HCT116 (cell line): ENCODE measurements at regions not wholly inside any gene's neighbourhood (a gene's known extent, or its start where the extent isn't known, plus 50 kb on each side); places are given as distances from the start of the nearest gene placed in this dataset.

Source experiments
- ATAC-seq: fragments of 200-7000 bp; cut with Tn5 transposase; 2 replicates; pipeline ENCODE4 v1.9.1; 2020; ENCODE audit warnings: mild to moderate bottlenecking, moderate library complexity
- BruUV-seq: library from RNA; stranded (reverse); fragments of 400-500 nt; replicated peaks from 2 replicates; lab custom pipeline; 2021; lab: Mats Ljungman, UMichigan
- CTCF ChIA-PET: fragments of 300-600 bp; sonication (Branson Sonifier 250); formaldehyde crosslinking; loops from one replicate; lab custom pipeline; 2021; ENCODE audit warnings: antibody characterized with exemption; lab: Charles Lee
- POLR2A ChIA-PET: fragments of 300-600, 350-600 bp; sonication (Branson Sonifier 250); formaldehyde crosslinking; loops from one replicate; lab custom pipeline; 2021; ENCODE audit warnings: antibody characterized with exemption; lab: Charles Lee
- RAD21 ChIA-PET, 2 experiments: fragments of 300-600 bp; sonication (Branson Sonifier 250); formaldehyde crosslinking; loops; one replicate each; lab custom pipeline; 2023; ENCODE audit warnings: low total read pairs in 2 of 2; ENCODE audit not compliant: uncharacterized antibody in 2 of 2, unreplicated experiment in 2 of 2, low non-redundant PET in 1 of 2; lab: Charles Lee
- DNase-seq: peaks from one replicate; pipeline ENCODE4 v3.0.0-alpha.2; 2010; ENCODE audit warnings: low read depth, low spot score
- H2AFZ ChIP-seq: fragments of 200-600 bp; shearing (Covaris generic), sonication (generic); 2 replicates; pipeline ENCODE4 v1.6.1; 2017; ENCODE audit warnings: low read depth, mixed run types, mixed read lengths, antibody characterized with exemption, low read length; ENCODE audit not compliant: poor library complexity, severe bottlenecking
- H3K27ac ChIP-seq: 2 replicates; pipeline ENCODE4 v1.5.1; 2012; ENCODE audit warnings: low read depth, low read length
- H3K27me3 ChIP-seq: fragments of 200-600 bp; sonication (generic); 2 replicates; pipeline ENCODE4 v1.6.1; 2016; ENCODE audit warnings: mixed run types, low read length, mixed read lengths; ENCODE audit not compliant: insufficient read depth
- H3K36me3 ChIP-seq, 2 experiments: fragments of 200-500 bp in 1 of 2; fragments of 200-600 bp in 1 of 2; sonication (Bioruptor generic) in 1 of 2; sonication (generic) in 1 of 2; 2 replicates each; pipeline versions ENCODE4 v1.5.1 to v1.6.1; 2014 to 2016; ENCODE audit warnings: low read length in 2 of 2, inconsistent platforms in 1 of 2, mixed read lengths in 1 of 2, mixed run types in 1 of 2; ENCODE audit not compliant: insufficient read depth in 2 of 2, control insufficient read depth in 1 of 2
- H3K4me1 ChIP-seq, 2 experiments: fragments of 200-600 bp in 1 of 2; sonication (generic) in 1 of 2; 2 replicates each; pipeline versions ENCODE4 v1.5.1 to v1.6.1; 2012 to 2017; ENCODE audit warnings: low read length in 2 of 2, inconsistent platforms in 1 of 2, mild to moderate bottlenecking in 1 of 2, mixed read lengths in 1 of 2, mixed run types in 1 of 2, moderate library complexity in 1 of 2; ENCODE audit not compliant: insufficient read depth in 2 of 2, control insufficient read depth in 1 of 2
- H3K4me2 ChIP-seq: fragments of 200-600 bp; sonication (generic); 2 replicates; pipeline ENCODE4 v1.6.1; 2017; ENCODE audit warnings: mixed run types, low read length, mixed read lengths
- H3K4me3 ChIP-seq, 2 experiments: fragments of 200-600 bp in 1 of 2; sonication (generic) in 1 of 2; replicated peaks in 1 of 2; 2 replicates each; pipeline ENCODE4 v1.5.1; 2011 to 2016; ENCODE audit warnings: low read length in 2 of 2, control low read depth in 1 of 2, low read depth in 1 of 2, mild to moderate bottlenecking in 1 of 2, mixed read lengths in 1 of 2, mixed run types in 1 of 2
- H3K79me2 ChIP-seq: fragments of 200-600 bp; sonication (generic); 2 replicates; pipeline ENCODE4 v1.6.1; 2017; ENCODE audit warnings: mild to moderate bottlenecking, mixed run types, low read length, moderate library complexity, mixed read lengths; ENCODE audit not compliant: insufficient read depth
- H3K9ac ChIP-seq: fragments of 200-600 bp; sonication (generic); 2 replicates; pipeline ENCODE4 v1.6.1; 2016; ENCODE audit warnings: low read length, mixed read lengths
- H3K9me2 ChIP-seq: fragments of 200-600 bp; sonication (generic), shearing (Covaris generic); 2 replicates; pipeline ENCODE4 v1.6.1; 2017; ENCODE audit warnings: mixed run types, mild to moderate bottlenecking, moderate library complexity; ENCODE audit not compliant: insufficient read depth
- H3K9me3 ChIP-seq, 2 experiments: fragments of 200-500 bp in 1 of 2; fragments of 200-600 bp in 1 of 2; sonication (Bioruptor generic) in 1 of 2; sonication (generic) in 1 of 2; 2 replicates each; pipeline ENCODE4 v1.6.1; 2014 to 2017; ENCODE audit warnings: low read length in 2 of 2, mixed read lengths in 2 of 2, inconsistent platforms in 1 of 2, low read depth in 1 of 2, mild to moderate bottlenecking in 1 of 2, mixed run types in 1 of 2, moderate library complexity in 1 of 2; ENCODE audit not compliant: control insufficient read depth in 1 of 2, insufficient read depth in 1 of 2
- H4K20me1 ChIP-seq: fragments of 200-600 bp; sonication (generic), shearing (Covaris generic); 2 replicates; pipeline ENCODE4 v1.6.1; 2017; ENCODE audit warnings: mixed run types, mild to moderate bottlenecking, moderate library complexity; ENCODE audit not compliant: insufficient read depth
- CBX3 ChIP-seq: IDR thresholded peaks from 2 replicates; pipeline ENCODE4 v1.6.1; 2012; ENCODE audit warnings: low read depth
- CEBPB ChIP-seq: IDR thresholded peaks from 2 replicates; pipeline ENCODE4 v1.6.1; 2012; ENCODE audit warnings: low read depth
- CTCF ChIP-seq, 3 experiments: fragments of 200-600 bp in 1 of 3; sonication (generic) in 1 of 3; IDR thresholded peaks in 2 of 3; conservative IDR thresholded peaks in 1 of 3; 2 replicates each; pipeline ENCODE4 v1.5.1; 2012 to 2017; ENCODE audit warnings: low read depth in 2 of 3, low read length in 2 of 3, antibody characterized with exemption in 1 of 3, borderline replicate concordance in 1 of 3, control low read depth in 1 of 3, mild to moderate bottlenecking in 1 of 3, mixed read lengths in 1 of 3, mixed run types in 1 of 3, moderate library complexity in 1 of 3; ENCODE audit not compliant: insufficient read depth in 1 of 3
- ELF1 ChIP-seq: IDR thresholded peaks from 2 replicates; pipeline ENCODE4 v1.6.1; 2012; ENCODE audit warnings: low read depth, borderline replicate concordance
- EZH2 ChIP-seq: fragments of 200-600 bp; sonication (generic); IDR thresholded peaks from 2 replicates; pipeline ENCODE4 v1.6.1; 2017; ENCODE audit warnings: antibody characterized with exemption, mixed run types
- JUND ChIP-seq: IDR thresholded peaks from 2 replicates; pipeline ENCODE4 v1.6.1; 2012
- MAX ChIP-seq: IDR thresholded peaks from 2 replicates; pipeline ENCODE4 v1.6.1; 2012
- RAD21 ChIP-seq: IDR thresholded peaks from 2 replicates; pipeline ENCODE4 v1.6.1; 2012; ENCODE audit warnings: low read depth, mild to moderate bottlenecking
- SIN3A ChIP-seq: IDR thresholded peaks from 2 replicates; pipeline ENCODE4 v1.6.1; 2012; ENCODE audit warnings: low read depth
- SP1 ChIP-seq: IDR thresholded peaks from 2 replicates; pipeline ENCODE4 v1.6.1; 2012; ENCODE audit warnings: low read depth
- SRF ChIP-seq: IDR thresholded peaks from 2 replicates; pipeline ENCODE4 v1.6.1; 2012; ENCODE audit warnings: low read depth
- YY1 ChIP-seq: IDR thresholded peaks from 2 replicates; pipeline ENCODE4 v1.6.1; 2011; ENCODE audit warnings: low read length, low read depth, moderate library complexity, mild to moderate bottlenecking; ENCODE audit not compliant: insufficient replicate concordance; ENCODE audit errors: extremely low read depth
- ZNF274 ChIP-seq: fragments of 200-500 bp; sonication (Bioruptor generic); IDR thresholded peaks from 2 replicates; pipeline ENCODE4 v1.6.1; 2014; ENCODE audit warnings: mild to moderate bottlenecking, low read depth, low read length, inconsistent platforms
- intact Hi-C: fragments of 100-400 bp; cut with micrococcal nuclease; formaldehyde crosslinking; loops from 2 replicates; pipeline ENCODE4 v1.10.0; 2022

GRCh38 chr4:1519787-1520661, 113.8 kb upstream of the NKX1-1 start (continued):
- no peak for TF ChIP-seq CTCF (IDR thresholded peaks at IDR 0.05 in 2 of 3, conservative IDR thresholded peaks at IDR 0.05 in 1 of 3; ENCODE audit: borderline replicate concordance in 1 of 3, insufficient read depth in 1 of 3, low read depth in 2 of 3, low read length in 2 of 3)

GRCh38 chr4:1518997-1519700, 112.9 kb upstream of the NKX1-1 start:
- Histone ChIP-seq H3K27ac (no peak overlapping the region), H3K4me3 (no peak overlapping the region), H2AFZ (no peak overlapping the region), H3K9me3 (no peaks in the 10 kb centered on the region), H4K20me1 (no peaks in the 10 kb centered on the region), H3K9me2 (no peaks in the 10 kb centered on the region), H3K36me3 (no peaks in the 10 kb centered on the region), H3K4me1 (peaks cover 7 to 15% of the 10 kb centered on the region in 2 experiments; a peak in 3 of 4 replicates), H3K4me2 (no peak overlapping the region), H3K27me3 (no peaks in the 10 kb centered on the region), H3K79me2 (no peaks in the 10 kb centered on the region), H3K9ac (no peak overlapping the region)
- ChIA-PET CTCF (no interaction called here), RAD21 (no interaction called here), POLR2A (no interaction called here)
- DNase-seq (no peak), ATAC-seq (no peak)
- no peak for TF ChIP-seq JUND
- TF ChIP-seq SRF: no peak
- TF ChIP-seq SP1: no peak
- no peak for TF ChIP-seq EZH2
- no peak for TF ChIP-seq CEBPB
- no peak for TF ChIP-seq CBX3
- TF ChIP-seq MAX: no peak
- TF ChIP-seq ELF1: no peak
- no peak for TF ChIP-seq ZNF274
- TF ChIP-seq RAD21: no peak
- TF ChIP-seq SIN3A: no peak
- no peak for TF ChIP-seq YY1
- no TSS peak for BruUV-seq
- intact Hi-C loops: loop anchor here (10.0 kb wide), 1 partner anchor 164 kb away; no protein-coding TSS in a partner anchor
